ENCODE measurements at regions not wholly inside any gene's neighbourhood (a gene's known extent, or its start where the extent isn't known, plus 50 kb on each side); places are given as distances from the start of the nearest gene placed in this dataset.

DNA sequence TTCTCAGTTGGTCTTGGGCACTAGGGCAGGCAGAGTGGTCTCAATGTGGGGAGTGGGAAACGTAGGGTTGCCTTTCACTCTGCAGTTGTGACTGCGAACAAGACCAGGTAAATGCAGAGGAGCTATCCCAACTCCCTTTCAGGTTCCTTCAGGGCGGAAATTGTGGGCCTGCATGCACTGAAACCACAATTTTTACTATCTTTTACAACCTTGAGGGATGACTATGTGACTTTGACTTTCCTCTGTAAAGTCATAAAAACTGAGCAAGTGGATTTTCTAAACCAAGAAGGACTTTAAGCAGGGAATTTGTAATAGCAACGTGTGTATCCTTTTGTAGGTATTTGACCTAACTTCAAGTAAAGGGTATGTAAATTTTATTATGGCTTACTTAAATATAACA lies 171.4 kb upstream of the CADPS start:
- Histone ChIP-seq H3K4me1 (ENCODE audit: control insufficient read depth, insufficient read depth, low read length) (peaks cover 3% of the 10 kb centered on the region), H3K9me3 (ENCODE audit: control insufficient read depth, insufficient read depth, low read length) (no peaks in the 10 kb centered on the region), H3K27me3 (ENCODE audit: control insufficient read depth, insufficient read depth, low read length) (no peaks in the 10 kb centered on the region), H3K4me3 (ENCODE audit: low read depth, low read length) (no peak overlapping the region), H3K36me3 (ENCODE audit: control insufficient read depth, insufficient read depth, low read length) (peaks cover 2% of the 10 kb centered on the region), H3K9ac (ENCODE audit: low read depth, low read length) (no peak overlapping the region)

GRCh38 chr3:63047068-63047467 lies 171.9 kb upstream of the CADPS start:
- Histone ChIP-seq H3K4me3 (ENCODE audit: low read depth, low read length) (no peak overlapping the region), H3K4me1 (ENCODE audit: control insufficient read depth, insufficient read depth, low read length) (peaks cover 3% of the 10 kb centered on the region), H3K9ac (ENCODE audit: low read depth, low read length) (no peak overlapping the region), H3K36me3 (ENCODE audit: control insufficient read depth, insufficient read depth, low read length) (peaks cover 2% of the 10 kb centered on the region), H3K27me3 (ENCODE audit: control insufficient read depth, insufficient read depth, low read length) (no peaks in the 10 kb centered on the region), H3K9me3 (ENCODE audit: control insufficient read depth, insufficient read depth, low read length) (no peaks in the 10 kb centered on the region)

DNA sequence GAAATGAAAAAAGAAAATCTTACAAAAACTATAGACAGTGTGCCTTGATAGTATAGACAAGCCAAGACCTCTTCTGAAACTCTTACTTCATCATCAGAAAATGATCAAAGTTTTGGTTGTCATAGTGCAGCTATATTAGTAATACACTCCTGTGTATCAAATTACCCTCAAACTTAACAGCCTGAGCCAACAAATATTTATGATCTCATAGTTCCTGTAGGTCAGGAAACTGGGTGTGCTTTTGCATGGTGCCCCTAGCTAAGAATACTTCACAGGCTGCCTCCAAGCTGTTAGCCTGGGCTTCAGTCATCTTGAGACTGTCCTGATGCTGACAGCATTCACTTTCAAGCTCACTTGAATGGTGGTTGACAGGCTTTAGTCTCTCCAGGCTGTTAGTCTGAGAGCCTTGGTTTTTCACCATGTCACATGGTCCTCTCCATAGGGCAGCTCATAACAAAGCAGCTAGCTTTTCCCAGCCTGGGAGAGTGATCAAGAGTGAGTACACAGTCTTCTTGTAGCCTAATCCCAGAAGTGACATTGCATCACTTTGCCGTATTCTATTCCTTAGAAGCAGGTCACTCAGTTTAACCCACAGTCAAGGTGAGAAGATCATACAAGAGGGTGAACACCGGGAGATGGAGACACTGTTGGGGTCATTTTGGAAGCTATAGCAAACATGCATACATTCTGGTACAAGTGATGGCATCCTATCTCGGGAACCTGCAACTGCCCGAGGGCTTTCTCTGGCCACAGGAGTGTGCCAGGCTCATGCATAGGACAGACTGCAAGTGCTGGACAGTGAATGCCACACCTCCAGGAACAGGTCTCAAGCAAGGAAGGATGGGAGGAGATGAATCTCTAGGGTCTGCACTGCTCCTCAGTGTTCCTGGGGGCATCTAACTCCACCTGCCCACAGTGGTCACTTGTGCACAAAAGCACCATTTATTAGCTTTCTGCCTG lies 173.4 kb upstream of the CADPS start:
- H3K9me3 ChIP-seq (ENCODE audit: control insufficient read depth, insufficient read depth, low read length), result no peaks in the 10 kb centered on the region
- H3K9ac ChIP-seq (ENCODE audit: low read depth, low read length), result no peak overlapping the region
- H3K4me1 ChIP-seq (ENCODE audit: control insufficient read depth, insufficient read depth, low read length), result peaks cover 3% of the 10 kb centered on the region
- H3K27me3 ChIP-seq (ENCODE audit: control insufficient read depth, insufficient read depth, low read length), result no peaks in the 10 kb centered on the region
- H3K4me3 ChIP-seq (ENCODE audit: low read depth, low read length), result no peak overlapping the region
- peaks cover 2% of the 10 kb centered on the region for H3K36me3 ChIP-seq (ENCODE audit: control insufficient read depth, insufficient read depth, low read length)

DNA sequence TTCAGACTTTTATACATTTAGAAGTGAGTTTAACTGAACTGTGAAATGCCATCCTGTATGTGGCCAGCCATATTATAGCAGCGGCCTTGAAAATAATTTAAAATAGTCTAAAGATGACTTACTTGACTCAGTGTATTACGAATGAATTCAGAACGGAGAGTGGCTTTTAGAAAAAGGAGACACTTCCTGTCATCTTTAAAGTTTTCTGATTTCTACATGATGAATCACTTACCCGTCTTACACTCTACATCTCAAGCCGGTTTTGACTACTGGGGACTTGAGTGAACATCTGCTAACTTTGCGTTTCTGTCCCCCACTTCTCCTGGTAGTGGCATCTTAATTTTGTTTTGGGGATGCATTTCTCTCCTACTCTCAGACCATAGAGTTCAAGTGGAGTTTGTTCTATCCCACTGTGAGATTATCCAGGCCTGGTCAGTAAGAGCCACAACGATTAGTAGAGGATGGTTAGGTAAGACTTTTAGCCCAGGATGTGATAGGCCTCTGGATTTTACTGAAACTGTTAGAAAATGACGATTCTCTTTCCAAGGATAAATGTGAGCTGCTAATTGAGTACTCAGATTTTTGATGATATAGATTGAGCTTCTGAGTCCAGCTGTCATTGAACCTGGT lies 175.4 kb upstream of the CADPS start:
- H3K4me3 ChIP-seq (ENCODE audit: low read depth, low read length), result no peak overlapping the region
- H3K9ac ChIP-seq (ENCODE audit: low read depth, low read length), result no peak overlapping the region
- peaks cover 3% of the 10 kb centered on the region for H3K4me1 ChIP-seq (ENCODE audit: control insufficient read depth, insufficient read depth, low read length)
- no peaks in the 10 kb centered on the region for H3K9me3 ChIP-seq (ENCODE audit: control insufficient read depth, insufficient read depth, low read length)
- H3K27me3 ChIP-seq (ENCODE audit: control insufficient read depth, insufficient read depth, low read length), result no peaks in the 10 kb centered on the region
- H3K36me3 ChIP-seq (ENCODE audit: control insufficient read depth, insufficient read depth, low read length), result no peaks in the 10 kb centered on the region

GRCh38 chr3:63051920-63052319 lies 176.7 kb upstream of the CADPS start:
- Histone ChIP-seq H3K36me3 (ENCODE audit: control insufficient read depth, insufficient read depth, low read length) (no peaks in the 10 kb centered on the region), H3K9ac (ENCODE audit: low read depth, low read length) (no peak overlapping the region), H3K9me3 (ENCODE audit: control insufficient read depth, insufficient read depth, low read length) (no peaks in the 10 kb centered on the region), H3K4me3 (ENCODE audit: low read depth, low read length) (no peak overlapping the region), H3K4me1 (ENCODE audit: control insufficient read depth, insufficient read depth, low read length) (peaks cover under 1% of the 10 kb centered on the region), H3K27me3 (ENCODE audit: control insufficient read depth, insufficient read depth, low read length) (no peaks in the 10 kb centered on the region)

- H3K4me3 ChIP-seq (ENCODE audit: low read depth, low read length), result no peak overlapping the region
- no peaks in the 10 kb centered on the region for H3K9me3 ChIP-seq (ENCODE audit: control insufficient read depth, insufficient read depth, low read length)
- H3K4me1 ChIP-seq (ENCODE audit: control insufficient read depth, insufficient read depth, low read length), result no peaks in the 10 kb centered on the region
- H3K9ac ChIP-seq (ENCODE audit: low read depth, low read length), result no peak overlapping the region
- H3K36me3 ChIP-seq (ENCODE audit: control insufficient read depth, insufficient read depth, low read length), result no peaks in the 10 kb centered on the region
- no peaks in the 10 kb centered on the region for H3K27me3 ChIP-seq (ENCODE audit: control insufficient read depth, insufficient read depth, low read length)
Observed at GRCh38 chr3:63056932-63057331, 181.7 kb upstream of the CADPS start.

DNA sequence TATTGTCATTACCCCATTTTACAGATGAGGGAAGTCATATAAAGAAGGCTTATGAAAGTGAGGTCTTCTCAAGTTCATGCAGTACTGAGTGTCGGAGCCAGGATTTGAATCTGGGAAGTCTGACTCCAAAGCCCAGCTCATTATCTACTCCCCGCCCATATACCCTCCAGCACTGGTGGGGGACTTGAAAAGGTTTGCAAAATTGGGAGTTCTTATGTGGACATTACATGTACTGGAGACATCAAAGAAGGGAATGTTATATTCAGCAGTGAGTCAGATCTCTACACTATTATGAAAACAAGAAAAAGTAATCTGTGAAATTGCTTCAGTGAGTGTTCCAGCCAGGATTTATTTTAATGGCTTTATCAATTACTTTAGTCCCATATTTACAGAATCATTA lies 185.2 kb upstream of the CADPS start:
- no peak overlapping the region for H3K4me3 ChIP-seq (ENCODE audit: low read depth, low read length)
- peaks cover 5% of the 10 kb centered on the region for H3K4me1 ChIP-seq (ENCODE audit: control insufficient read depth, insufficient read depth, low read length)
- H3K27me3 ChIP-seq (ENCODE audit: control insufficient read depth, insufficient read depth, low read length), result no peaks in the 10 kb centered on the region
- H3K9ac ChIP-seq (ENCODE audit: low read depth, low read length), result no peak overlapping the region
- no peaks in the 10 kb centered on the region for H3K9me3 ChIP-seq (ENCODE audit: control insufficient read depth, insufficient read depth, low read length)
- H3K36me3 ChIP-seq (ENCODE audit: control insufficient read depth, insufficient read depth, low read length), result no peaks in the 10 kb centered on the region

DNA sequence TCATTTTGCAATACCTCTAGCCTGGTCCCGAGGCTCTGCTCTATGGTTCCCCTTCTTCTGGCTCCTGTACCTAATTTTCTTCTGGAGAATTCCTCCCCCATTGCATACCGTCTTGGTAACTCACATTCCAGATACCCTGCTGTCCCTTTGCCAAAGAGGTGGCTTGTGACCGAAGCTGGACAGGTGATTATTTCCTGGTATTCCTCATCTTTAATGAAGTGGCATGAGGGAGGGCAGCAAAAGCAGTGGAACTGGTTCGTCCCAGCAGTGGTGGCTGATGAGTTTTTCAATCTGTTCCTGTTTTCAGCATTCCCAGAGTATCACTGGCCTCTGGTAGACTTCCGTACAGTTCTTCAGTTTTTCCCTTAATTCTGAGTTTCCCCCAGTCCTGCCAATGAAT lies 186.2 kb upstream of the CADPS start:
- H3K4me1 ChIP-seq (ENCODE audit: control insufficient read depth, insufficient read depth, low read length), result peaks cover 5% of the 10 kb centered on the region
- H3K36me3 ChIP-seq (ENCODE audit: control insufficient read depth, insufficient read depth, low read length), result no peaks in the 10 kb centered on the region
- H3K9ac ChIP-seq (ENCODE audit: low read depth, low read length), result no peak overlapping the region
- no peak overlapping the region for H3K4me3 ChIP-seq (ENCODE audit: low read depth, low read length)
- H3K9me3 ChIP-seq (ENCODE audit: control insufficient read depth, insufficient read depth, low read length), result no peaks in the 10 kb centered on the region
- no peaks in the 10 kb centered on the region for H3K27me3 ChIP-seq (ENCODE audit: control insufficient read depth, insufficient read depth, low read length)

GRCh38 chr3:63064209-63064755 lies 189.1 kb upstream of the CADPS start:
- Histone ChIP-seq H3K27me3 (ENCODE audit: control insufficient read depth, insufficient read depth, low read length) (no peaks in the 10 kb centered on the region), H3K4me1 (ENCODE audit: control insufficient read depth, insufficient read depth, low read length) (peaks cover 5% of the 10 kb centered on the region), H3K36me3 (ENCODE audit: control insufficient read depth, insufficient read depth, low read length) (no peaks in the 10 kb centered on the region), H3K9ac (ENCODE audit: low read depth, low read length) (no peak overlapping the region), H3K4me3 (ENCODE audit: low read depth, low read length) (no peak overlapping the region), H3K9me3 (ENCODE audit: control insufficient read depth, insufficient read depth, low read length) (no peaks in the 10 kb centered on the region)

- Histone ChIP-seq H3K9ac (ENCODE audit: low read depth, low read length) (no peak overlapping the region), H3K9me3 (ENCODE audit: control insufficient read depth, insufficient read depth, low read length) (no peaks in the 10 kb centered on the region), H3K27me3 (ENCODE audit: control insufficient read depth, insufficient read depth, low read length) (no peaks in the 10 kb centered on the region), H3K36me3 (ENCODE audit: control insufficient read depth, insufficient read depth, low read length) (no peaks in the 10 kb centered on the region), H3K4me3 (ENCODE audit: low read depth, low read length) (no peak overlapping the region), H3K4me1 (ENCODE audit: control insufficient read depth, insufficient read depth, low read length) (no peaks in the 10 kb centered on the region)
Observed at GRCh38 chr3:63067999-63068645, 192.9 kb upstream of the CADPS start.

GRCh38 chr3:63069806-63070475 lies 194.7 kb upstream of the CADPS start:
- H3K9me3 ChIP-seq (ENCODE audit: control insufficient read depth, insufficient read depth, low read length), result no peaks in the 10 kb centered on the region
- no peaks in the 10 kb centered on the region for H3K36me3 ChIP-seq (ENCODE audit: control insufficient read depth, insufficient read depth, low read length)
- no peak overlapping the region for H3K4me3 ChIP-seq (ENCODE audit: low read depth, low read length)
- H3K27me3 ChIP-seq (ENCODE audit: control insufficient read depth, insufficient read depth, low read length), result no peaks in the 10 kb centered on the region
- H3K4me1 ChIP-seq (ENCODE audit: control insufficient read depth, insufficient read depth, low read length), result no peaks in the 10 kb centered on the region
- H3K9ac ChIP-seq (ENCODE audit: low read depth, low read length), result no peak overlapping the region

Data from iPS-15b (cell line).